ENCODE measurements at regions not wholly inside any gene's neighbourhood (a gene's known extent, or its start where the extent isn't known, plus 50 kb on each side); places are given as distances from the start of the nearest gene placed in this dataset.

GRCh38 chr10:62911210-62911963 lies 95.2 kb upstream of the EGR2 start:
- TF ChIP-seq CTCF (optimal IDR thresholded peaks at IDR 0.05 in 1 of 3, IDR thresholded peaks at IDR 0.05 in 1 of 3, conservative IDR thresholded peaks at IDR 0.05 in 1 of 3; ENCODE audit: extremely low read depth in 1 of 3, insufficient read depth in 2 of 3, low read length in 3 of 3): no peak
- no peak for TF ChIP-seq EZH2 (IDR thresholded peaks at IDR 0.05; ENCODE audit: low read length)

Data from keratinocyte (primary cell).